Caki2 (cell line): ENCODE measurements at regions not wholly inside any gene's neighbourhood (a gene's known extent, or its start where the extent isn't known, plus 50 kb on each side); places are given as distances from the start of the nearest gene placed in this dataset.

Experiments
- DNase-seq: peaks from one replicate; pipeline ENCODE4 v3.0.0-alpha.2; 2015; ENCODE audit warnings: low read depth
- in situ Hi-C: cut with HindIII; loops from 2 replicates; pipeline ENCODE4 v1.10.0; 2016; ENCODE audit warnings: low sequenced_read_pairs, low pct_unique_long_range_greater_than_20kb, mixed read lengths

DNA sequence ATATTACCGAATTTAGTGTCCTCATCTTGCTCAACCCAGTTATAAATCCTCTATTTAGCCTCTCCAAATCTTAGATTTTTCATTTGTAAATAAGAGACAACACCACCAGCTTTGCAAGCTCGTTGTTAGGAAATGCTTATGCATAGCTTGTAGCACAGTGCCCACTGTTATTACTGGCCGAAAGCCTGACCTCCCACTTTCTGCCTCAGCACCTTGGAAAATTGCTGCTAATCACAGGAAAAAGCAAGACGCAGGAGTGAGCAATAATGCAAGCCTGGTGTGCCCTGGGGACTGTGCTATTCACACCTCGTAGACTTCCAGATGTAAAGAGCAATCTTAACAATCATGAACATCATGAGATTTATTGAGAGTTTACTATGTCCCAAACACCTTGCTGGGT is 124.2 kb upstream of the ARL4C start:
- in situ Hi-C loops = no loop called here
- no peak for DNase-seq

DNA sequence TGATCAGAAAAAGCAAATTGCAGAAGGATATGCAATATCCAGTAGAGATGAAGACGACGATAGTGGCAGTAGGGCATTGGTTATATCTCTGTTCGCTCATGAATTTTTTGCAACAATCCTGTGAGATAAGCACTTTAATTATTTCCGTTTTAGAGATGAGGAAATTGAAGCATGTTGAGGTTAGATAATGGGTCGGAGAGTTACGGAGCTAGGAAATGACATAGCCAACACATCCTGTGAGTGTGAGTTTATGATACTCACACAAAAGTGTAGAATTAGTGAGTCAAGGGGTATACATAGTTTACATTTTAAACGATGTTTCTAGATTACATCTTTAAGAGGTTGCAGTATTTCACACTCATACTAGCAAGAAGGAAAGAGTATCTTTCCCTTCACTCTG is 123.1 kb upstream of the ARL4C start:
- no peak for DNase-seq
- in situ Hi-C loops = no loop called here

DNA sequence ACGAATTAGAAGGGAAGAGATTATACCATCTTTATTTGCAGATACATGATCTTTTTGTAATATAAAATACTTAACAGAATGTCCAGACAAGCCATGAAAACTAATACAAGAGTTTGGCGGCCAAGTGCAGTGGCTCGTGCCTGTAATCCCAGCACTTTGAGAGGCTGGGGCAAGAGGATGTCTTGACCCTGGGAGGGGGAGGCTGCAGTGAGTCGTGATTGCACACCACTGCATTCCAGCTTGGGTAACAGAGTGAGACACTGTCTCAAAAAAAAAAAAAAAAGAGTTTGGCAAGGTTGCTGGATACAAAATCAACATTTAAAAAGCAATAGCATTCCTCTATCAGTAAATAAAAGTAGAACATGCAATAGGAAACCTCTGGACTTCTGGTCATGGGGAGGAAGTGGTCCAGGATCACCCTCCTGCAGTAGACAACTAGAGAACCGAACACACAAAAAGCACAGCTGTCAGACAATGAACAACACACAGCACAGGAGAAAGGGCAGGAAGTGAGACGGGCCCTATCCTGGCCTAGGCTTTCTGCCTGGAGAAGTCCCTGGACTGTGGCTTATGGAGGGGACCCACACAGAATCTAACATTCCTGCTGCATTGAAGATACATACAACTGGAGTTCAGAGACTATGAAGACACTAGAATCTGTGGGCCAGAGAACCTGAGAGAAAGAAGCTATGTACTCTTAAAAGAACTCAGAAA is 118.9 kb upstream of the ARL4C start:
- DNase-seq = no peak
- in situ Hi-C loops = no loop called here

DNA sequence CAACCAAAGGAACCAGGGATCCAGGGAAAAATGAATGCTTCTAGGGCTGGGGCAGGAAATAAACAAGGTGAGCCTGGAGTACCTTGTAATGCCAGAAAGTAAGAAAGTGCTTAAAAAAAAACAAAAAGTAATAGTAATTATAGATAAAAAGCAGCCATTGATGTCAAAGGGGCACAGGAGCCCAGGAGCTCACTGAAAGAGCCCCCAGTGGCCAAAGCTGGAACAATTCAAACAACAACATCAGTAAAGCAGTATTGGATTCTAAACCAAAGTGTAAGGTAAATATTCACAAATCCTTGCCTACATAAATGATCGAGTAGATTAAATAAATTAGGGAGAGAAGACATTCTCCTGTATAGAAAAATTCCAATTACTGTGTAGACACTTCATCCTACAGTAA is 114.3 kb upstream of the ARL4C start:
- in situ Hi-C loops = no loop called here
- DNase-seq = no peak

DNA sequence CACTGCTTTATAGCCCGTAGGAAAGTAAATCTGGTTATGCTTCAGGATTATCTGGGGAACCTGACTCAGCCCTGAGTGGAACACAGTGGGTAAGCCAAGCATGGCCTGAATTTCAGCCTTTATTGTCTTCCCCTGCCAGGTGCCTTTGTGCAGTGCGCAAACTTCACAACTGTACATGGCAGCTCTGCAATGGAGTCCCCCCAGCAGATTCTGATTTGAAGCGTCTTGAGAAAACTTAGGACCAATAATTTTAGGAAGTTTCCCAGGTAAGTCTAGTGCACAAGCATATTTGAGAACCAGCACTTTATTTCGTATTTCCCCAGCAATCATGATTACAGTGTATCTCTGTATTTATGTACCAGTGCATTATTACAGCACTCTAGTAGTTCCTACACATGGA is 112.1 kb upstream of the ARL4C start:
- DNase-seq = no peak
- in situ Hi-C loops = no loop called here

DNA sequence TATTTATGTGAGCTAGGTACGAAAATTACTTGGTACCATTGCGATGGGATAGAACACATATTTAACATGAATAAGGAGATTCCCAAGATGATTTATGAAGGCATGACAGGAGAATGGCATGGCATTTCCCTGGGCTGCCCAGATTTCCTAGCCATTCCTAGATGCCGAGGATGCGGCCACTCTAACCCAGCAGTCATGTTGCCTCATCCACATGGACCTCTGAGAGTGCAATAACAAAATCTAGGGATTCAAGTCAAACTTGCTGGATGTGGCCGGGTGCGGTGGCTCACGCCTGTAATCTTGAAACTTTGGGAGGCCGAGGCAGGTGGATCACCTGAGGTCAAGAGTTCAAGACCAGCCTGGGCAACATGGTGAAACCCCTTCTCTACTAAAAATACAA is 110.8 kb upstream of the ARL4C start:
- no peak for DNase-seq
- in situ Hi-C loops = no loop called here

DNA sequence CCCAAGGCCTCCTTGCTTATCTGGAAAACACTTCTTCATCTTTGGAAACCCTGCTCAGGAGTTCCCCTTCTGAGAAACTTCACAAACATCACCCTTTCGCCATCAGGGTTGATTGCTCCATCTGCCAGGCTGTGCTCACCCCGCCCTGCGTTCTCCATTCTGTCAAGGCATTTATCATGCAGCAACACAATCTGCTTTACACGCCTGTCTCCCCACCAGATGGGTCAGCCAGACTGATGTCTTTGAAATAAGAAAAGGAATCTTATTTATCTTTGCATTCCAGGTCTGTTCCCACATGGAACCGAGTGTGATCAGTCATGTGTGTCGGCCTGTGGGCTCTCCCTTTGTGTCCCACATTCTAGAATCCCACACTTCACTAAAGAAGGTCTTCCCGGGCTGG is 110.0 kb upstream of the ARL4C start:
- in situ Hi-C loops = no loop called here
- peak; percentile 67 for DNase-seq

DNA sequence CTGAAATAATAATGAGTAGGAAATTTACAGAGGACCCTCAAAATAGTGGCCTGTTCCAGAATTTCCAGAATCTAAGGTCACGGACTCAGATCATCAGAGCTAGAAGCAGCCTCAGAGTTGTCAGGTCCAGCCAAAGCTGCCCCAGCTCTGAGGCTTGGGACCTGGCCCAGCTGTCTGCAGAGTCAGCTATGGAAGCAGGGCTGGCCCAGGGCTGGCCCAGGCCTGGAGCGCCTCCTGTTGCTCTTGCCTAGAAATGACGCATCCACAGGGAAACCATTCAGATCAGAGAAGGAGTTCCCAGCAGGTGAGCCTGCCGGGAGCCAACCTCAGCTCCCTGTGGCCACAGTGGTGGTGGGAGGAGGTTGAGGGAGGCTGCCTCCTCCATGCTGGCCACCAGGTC is 106.7 kb upstream of the ARL4C start:
- DNase-seq = no peak
- in situ Hi-C loops = no loop called here

DNA sequence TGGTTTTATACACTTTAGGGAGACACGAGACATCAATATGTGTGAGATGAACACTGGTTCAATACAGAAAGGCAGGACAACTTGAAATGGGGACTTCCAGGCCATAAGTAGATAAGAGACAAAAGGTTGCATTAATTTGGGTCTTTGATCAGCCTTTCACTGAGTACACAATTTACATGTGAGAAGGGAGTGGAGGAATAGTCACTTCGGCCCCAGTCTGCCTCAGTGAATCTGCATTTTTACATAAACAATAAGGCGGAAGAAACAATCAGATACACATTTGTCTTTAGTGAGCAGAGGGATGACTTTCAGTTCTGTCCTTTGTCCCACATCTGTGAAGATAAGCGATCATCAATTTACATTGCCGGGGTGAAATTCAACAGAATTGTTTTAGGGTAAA is 104.3 kb upstream of the ARL4C start:
- no peak for DNase-seq
- in situ Hi-C loops = no loop called here

DNA sequence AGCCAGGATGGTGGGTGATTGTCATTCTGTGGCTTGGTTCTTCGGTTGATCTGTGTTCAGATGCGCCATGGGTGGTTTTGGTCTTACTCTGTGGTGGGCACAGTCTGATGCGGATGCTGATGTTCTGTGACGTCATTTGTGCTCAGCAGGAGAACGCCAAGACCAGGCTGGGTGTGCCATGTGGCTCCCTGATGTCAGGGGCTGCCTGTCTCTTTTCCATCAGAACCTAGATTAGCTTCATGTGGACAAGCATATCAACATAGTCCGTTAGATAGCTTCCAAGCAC is 100.6 kb upstream of the ARL4C start:
- in situ Hi-C loops = no loop called here

DNA sequence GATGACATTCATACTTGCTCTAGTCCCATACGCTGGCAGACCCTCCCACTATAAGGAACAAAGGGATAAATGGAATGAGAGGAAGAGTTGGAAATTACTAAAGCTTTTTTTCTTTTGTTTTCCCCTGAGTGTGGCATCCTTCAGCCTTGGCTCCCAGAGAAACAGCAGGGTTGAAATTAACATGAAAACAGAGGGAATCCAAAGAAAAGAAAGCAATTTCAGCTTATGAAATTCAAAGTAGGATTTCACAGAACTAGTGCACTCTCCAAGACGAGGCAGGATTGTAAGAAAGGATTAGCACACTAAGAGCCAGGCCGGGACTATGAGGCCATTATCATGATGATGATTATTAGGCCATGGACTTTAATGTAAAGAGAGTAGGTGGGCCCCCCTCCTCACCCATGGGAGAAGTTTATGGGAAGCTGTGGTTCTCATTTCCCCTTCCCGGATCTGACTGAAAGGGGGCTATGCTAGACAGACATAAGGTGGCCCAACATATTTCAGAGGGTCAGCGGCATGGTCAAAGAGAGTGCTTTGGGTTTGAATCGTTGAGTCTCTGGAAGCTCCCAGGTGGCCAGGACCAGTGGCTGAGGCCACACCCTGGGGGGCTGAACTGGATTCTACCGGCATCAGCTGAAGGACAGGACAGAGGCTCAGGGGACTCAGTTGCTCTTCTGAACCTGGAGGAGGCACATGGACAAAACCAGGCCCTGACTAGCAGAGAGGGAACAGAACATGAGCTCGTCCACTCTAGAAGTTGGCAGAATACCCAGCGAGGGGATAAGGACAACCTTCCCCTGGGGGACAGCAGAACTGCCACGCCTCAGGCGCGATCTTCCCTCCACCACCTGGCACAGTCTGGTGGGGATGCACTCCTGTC is 100.1 kb upstream of the ARL4C start:
- no peak for DNase-seq
- in situ Hi-C loops = no loop called here

More for the DNA sequence above, 100.6 kb upstream of the ARL4C start:
- DNase-seq = no peak

DNA sequence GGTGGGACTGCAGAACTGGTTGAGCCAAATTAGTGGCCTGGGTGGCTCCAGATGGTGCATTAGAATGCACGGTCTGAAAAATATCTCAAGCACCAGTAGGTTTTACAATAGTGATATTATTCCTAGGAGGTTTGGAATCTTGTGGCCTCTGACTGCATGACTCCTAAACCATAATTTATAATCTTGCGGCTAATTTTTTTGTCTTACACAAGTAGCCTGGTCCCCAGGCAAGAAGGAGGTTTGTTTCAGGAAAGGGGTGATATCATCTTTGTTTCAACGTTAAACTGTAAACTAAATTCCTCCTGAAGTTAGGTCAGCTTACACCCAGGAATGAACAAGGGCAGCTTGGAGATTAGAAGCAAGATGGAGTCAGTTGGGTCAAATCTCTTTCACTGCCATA is 98.9 kb upstream of the ARL4C start:
- in situ Hi-C loops = no loop called here

DNA sequence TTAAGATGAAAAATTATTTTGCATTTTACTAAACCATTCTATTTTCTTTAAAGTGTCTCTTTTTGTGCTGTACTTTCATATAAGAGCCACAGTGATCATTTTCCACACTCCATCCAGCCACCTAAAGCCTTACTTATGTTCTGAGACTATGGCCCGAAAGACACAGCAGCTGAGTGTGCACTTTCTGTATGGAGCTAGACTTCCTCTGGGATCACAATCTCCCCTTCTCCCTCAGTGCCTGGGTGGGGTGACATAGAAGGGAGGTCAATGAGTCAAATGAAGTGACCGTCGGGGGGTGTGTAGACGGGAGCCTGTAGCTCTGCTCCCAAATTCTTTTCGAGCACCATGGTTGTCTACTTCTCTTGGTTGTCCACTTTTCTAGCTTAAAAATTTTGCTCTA is 97.8 kb upstream of the ARL4C start:
- no peak for DNase-seq
- in situ Hi-C loops = no loop called here

More for the DNA sequence above, 98.9 kb upstream of the ARL4C start:
- DNase-seq = no peak

DNA sequence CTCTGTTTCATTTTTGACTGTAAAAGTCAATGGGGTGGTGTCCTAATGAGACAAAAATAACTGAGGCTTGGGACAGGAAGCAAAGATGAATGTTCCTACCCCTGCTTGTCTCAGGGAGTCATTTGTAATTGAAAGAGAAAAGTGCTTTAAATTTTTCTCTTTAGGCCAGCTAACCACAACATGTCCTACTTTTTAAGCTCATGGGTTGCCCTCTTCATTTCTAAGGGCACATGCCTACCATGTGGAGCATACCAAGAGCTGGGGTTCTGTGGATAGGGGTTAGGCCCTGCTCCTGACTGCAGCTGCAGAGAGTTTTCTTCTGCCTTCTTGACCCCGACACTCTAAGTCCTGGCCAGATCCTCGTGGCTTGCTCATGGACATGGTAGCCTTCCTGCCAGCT is 96.8 kb upstream of the ARL4C start:
- no peak for DNase-seq
- in situ Hi-C loops = no loop called here

DNA sequence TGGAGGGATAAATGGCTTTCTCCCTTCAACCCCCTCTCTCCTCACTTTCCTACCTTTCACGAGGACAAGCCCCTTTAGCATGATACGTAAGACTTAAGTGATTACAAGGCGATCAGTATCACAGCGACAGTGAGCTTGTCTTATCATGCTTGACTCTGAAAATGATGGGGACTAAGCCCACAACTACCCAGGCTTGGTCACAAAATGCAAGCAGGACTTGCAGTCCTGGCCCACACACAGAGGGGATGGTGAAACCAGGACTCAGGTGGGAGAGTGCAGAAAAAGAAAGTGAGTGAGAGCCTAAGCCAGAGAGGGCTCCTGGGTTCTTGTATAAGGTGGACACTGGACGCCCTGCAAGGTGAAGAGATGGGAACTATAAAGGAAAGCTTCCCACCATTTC is 95.7 kb upstream of the ARL4C start:
- DNase-seq = no peak
- in situ Hi-C loops = no loop called here

DNA sequence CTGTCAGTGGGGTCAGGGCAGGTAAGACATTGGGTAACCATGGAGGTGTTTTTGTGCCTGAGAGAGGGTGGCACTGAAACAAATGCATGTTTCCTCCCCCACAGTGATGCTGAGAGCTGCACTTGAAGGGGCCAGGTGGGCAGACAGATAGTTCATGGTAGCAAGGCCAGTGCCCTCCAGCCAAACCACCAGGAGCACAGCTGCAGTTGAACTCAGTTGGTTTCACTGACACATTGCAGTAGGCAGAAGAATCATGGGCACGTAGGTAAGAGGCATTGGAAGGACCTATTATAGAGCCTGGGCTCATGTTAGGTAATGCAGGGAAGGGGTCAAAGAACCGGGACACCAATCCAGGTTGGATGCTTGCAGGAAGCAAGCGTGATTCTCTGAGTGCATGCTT is 93.2 kb upstream of the ARL4C start:
- DNase-seq = no peak
- in situ Hi-C loops = no loop called here

DNA sequence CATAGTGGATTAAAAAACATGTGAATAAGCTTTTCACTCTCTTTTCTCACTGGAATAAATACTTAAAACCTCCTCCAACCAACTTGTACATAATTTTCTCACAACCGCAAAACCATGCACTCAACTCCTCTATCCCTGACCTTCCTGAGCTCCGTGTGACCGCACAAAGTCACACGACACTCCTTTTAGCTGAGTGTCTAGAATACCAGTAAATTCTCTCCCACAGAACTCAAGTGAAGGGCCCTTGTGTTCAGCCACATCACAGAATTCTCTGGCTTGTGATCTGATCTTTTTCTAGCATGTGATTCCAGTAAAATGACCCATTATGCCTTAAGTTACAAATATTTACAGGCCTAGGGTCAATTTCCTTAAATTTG is 91.2 kb upstream of the ARL4C start:
- DNase-seq = no peak
- in situ Hi-C loops = no loop called here

DNA sequence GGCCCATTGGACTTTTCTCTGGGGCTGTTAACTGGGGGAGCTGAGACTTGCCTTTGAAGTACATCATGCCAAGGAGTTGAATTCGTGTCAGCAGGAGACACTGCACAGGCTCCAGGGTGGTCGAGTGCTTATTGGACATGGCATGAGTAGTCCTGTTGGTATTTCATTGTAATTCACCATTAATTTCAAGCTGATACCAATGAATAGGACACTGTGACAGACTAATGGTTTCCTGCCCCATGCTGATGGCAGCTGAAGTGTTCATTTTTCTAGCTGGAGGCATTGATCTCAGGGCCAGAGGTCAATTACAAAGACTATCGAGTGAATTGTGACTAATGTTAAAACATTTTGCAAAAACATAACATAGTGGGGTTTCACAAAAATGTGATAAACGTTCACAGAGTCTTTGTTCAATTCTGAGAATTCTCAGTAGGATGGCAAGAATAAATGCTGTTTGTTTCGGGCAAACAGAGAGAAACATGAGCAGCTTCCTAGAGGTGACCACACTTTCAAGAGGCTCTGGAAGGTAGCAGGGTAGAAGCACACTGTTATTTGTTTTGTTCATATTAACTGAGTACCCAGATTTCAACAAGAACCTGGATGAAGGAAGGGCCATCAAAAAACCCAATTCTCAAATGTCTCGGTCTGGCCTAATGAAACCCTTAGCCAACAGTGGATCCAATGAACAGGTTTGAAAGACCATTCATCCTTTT is 90.6 kb upstream of the ARL4C start:
- in situ Hi-C loops = no loop called here
- DNase-seq = no peak

DNA sequence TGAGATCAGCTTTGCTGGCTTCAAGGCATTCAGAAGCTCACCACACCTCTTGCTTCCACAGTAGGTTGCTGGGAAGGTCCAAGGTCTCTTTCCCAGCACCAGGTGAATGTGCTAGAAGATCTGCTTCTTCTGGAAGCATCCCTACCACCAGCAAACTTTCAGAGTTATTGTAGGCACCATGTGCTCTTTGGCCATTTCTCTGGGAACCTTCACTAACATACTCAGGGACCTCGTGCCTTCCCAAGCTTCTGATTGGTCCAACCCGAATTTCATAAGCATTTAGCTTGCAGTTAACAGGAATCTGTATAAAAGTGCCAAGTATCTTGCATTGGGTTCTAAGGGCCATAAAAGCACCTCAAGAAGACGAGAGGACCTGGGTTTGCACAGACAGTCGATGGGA is 86.5 kb upstream of the ARL4C start:
- no peak for DNase-seq
- in situ Hi-C loops = no loop called here

DNA sequence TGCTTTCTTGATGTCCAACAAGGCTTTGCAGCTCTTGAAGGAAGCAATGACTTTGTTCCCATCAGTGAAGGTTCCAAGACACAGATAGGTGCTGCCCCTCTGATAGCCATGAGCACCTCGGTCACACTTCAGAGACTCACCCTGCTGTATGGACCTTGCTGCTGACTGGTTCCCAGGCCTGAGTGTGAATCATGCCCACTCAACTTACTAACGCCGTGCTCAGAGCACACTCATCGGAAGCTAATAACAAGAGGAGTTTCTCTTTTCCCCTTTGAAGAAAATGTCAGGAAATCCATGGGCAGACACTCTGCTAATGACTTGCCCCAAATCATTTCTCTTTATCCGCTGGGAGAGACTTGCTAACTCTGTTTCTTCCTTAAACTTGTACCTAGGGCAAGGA is 83.8 kb upstream of the ARL4C start:
- no peak for DNase-seq
- in situ Hi-C loops = no loop called here
